GM23338 (cell line): ENCODE measurements at regions not wholly inside any gene's neighbourhood (a gene's known extent, or its start where the extent isn't known, plus 50 kb on each side); places are given as distances from the start of the nearest gene placed in this dataset.

Experiments
- ATAC-seq: fragments of 200-7000 bp; cut with Tn5 transposase; 3 replicates; pipeline ENCODE4 v1.9.1; 2020
- DNase-seq: peaks from one replicate; pipeline ENCODE4 v3.0.0-alpha.2; 2015; ENCODE audit warnings: low spot score
- H2AFZ ChIP-seq: fragments of 200-600 bp; sonication (generic); 2 replicates; pipeline ENCODE4 v1.8.0; 2016; ENCODE audit warnings: antibody characterized with exemption, mild to moderate bottlenecking, moderate library complexity
- H3F3A ChIP-seq: fragments of 200-600 bp; sonication (generic); replicated peaks from 2 replicates; pipeline ENCODE4 v1.8.0; 2017; ENCODE audit warnings: antibody characterized with exemption, mixed run types, low read depth
- H3K27ac ChIP-seq: fragments of 200-600 bp; sonication (generic); 2 replicates; pipeline ENCODE4 v1.6.1; 2016; ENCODE audit warnings: low read depth
- H3K27me3 ChIP-seq: fragments of 200-600 bp; sonication (generic); 2 replicates; pipeline ENCODE4 v1.8.0; 2016; ENCODE audit warnings: mild to moderate bottlenecking, mixed run types, moderate library complexity; ENCODE audit not compliant: insufficient read depth
- H3K36me3 ChIP-seq: fragments of 200-600 bp; sonication (generic); 2 replicates; pipeline ENCODE4 v1.8.0; 2016; ENCODE audit warnings: mild to moderate bottlenecking; ENCODE audit not compliant: insufficient read depth
- H3K4me1 ChIP-seq: fragments of 200-600 bp; sonication (generic); 2 replicates; pipeline ENCODE4 v1.8.0; 2016; ENCODE audit warnings: mild to moderate bottlenecking, moderate library complexity; ENCODE audit not compliant: insufficient read depth
- H3K4me2 ChIP-seq: fragments of 200-600 bp; sonication (generic); 2 replicates; pipeline ENCODE4 v1.7.1; 2017; ENCODE audit warnings: mixed run types
- H3K4me3 ChIP-seq: fragments of 200-600 bp; sonication (generic); 2 replicates; pipeline ENCODE4 v1.6.1; 2016; ENCODE audit warnings: mixed run types
- H3K79me2 ChIP-seq: fragments of 200-600 bp; sonication (generic); replicated peaks from 2 replicates; pipeline ENCODE4 v1.8.0; 2017; ENCODE audit warnings: mild to moderate bottlenecking; ENCODE audit not compliant: insufficient read depth
- H3K9me2 ChIP-seq: fragments of 200-600 bp; sonication (generic); 2 replicates; pipeline ENCODE4 v1.8.0; 2017; ENCODE audit not compliant: insufficient read depth
- H4K20me1 ChIP-seq: fragments of 200-600 bp; sonication (generic); replicated peaks from 2 replicates; pipeline ENCODE4 v1.8.0; 2017; ENCODE audit warnings: mild to moderate bottlenecking; ENCODE audit not compliant: insufficient read depth
- H3K27ac Mint-ChIP-seq: 2 replicates; pipeline ENCODE4 v1.8.0; 2020; ENCODE audit warnings: inconsistent platforms, mild to moderate bottlenecking, moderate library complexity, mixed read lengths
- H3K27me3 Mint-ChIP-seq: 3 replicates; pipeline ENCODE4 v1.8.0; 2022; ENCODE audit warnings: low read depth, mild to moderate bottlenecking, moderate library complexity, mixed read lengths, inconsistent platforms; ENCODE audit not compliant: insufficient read depth, poor library complexity
- H3K36me3 Mint-ChIP-seq: 3 replicates; pipeline ENCODE4 v1.8.0; 2021; ENCODE audit warnings: low read depth, mild to moderate bottlenecking, inconsistent platforms, moderate library complexity, mixed read lengths
- H3K4me1 Mint-ChIP-seq: 3 replicates; pipeline ENCODE4 v1.8.0; 2020; ENCODE audit warnings: mild to moderate bottlenecking, inconsistent platforms, mixed read lengths
- H3K4me3 Mint-ChIP-seq: 3 replicates; pipeline ENCODE4 v1.8.0; 2021; ENCODE audit warnings: moderate library complexity, mild to moderate bottlenecking, inconsistent platforms, mixed read lengths
- H3K9me3 Mint-ChIP-seq: 3 replicates; pipeline ENCODE4 v1.8.0; 2020; ENCODE audit warnings: moderate library complexity, mild to moderate bottlenecking, inconsistent platforms, mixed read lengths
- CTCF ChIP-seq, 2 experiments: fragments of 200-600 bp in 1 of 2; sonication (generic) in 1 of 2; conservative IDR thresholded peaks; 2 replicates each; pipeline versions ENCODE4 v1.5.1 to v1.6.1; 2016 to 2017; ENCODE audit warnings: antibody characterized with exemption in 2 of 2, low read depth in 2 of 2, mild to moderate bottlenecking in 2 of 2, moderate library complexity in 1 of 2
- EZH2 ChIP-seq: fragments of 200-600 bp; sonication (generic); IDR thresholded peaks from one replicate; pipeline ENCODE4 v1.8.0; 2017; ENCODE audit warnings: antibody characterized with exemption, mild to moderate bottlenecking, low read depth; ENCODE audit not compliant: unreplicated experiment
- EZH2phosphoT487 ChIP-seq: fragments of 200-600 bp; sonication (generic); IDR thresholded peaks from one replicate; pipeline ENCODE4 v1.8.1; 2018; ENCODE audit warnings: antibody characterized with exemption; ENCODE audit not compliant: unreplicated experiment
- NANOG ChIP-seq: IDR thresholded peaks from 2 replicates; pipeline ENCODE4 v1.6.1; 2016; ENCODE audit warnings: antibody characterized with exemption, borderline replicate concordance
- POLR2AphosphoS5 ChIP-seq: IDR thresholded peaks from 2 replicates; pipeline ENCODE4 v1.6.1; 2016; ENCODE audit warnings: antibody characterized with exemption, low read depth
- REST ChIP-seq: IDR thresholded peaks from one replicate; pipeline ENCODE4 v1.6.1; 2018; ENCODE audit warnings: antibody characterized with exemption; ENCODE audit not compliant: unreplicated experiment
- ZNF331 ChIP-seq: fragments of 250-450 bp; sonication (Bioruptor Pico); IDR thresholded peaks from 2 replicates; pipeline ENCODE4 v1.5.0; 2020; ENCODE audit warnings: low read depth, mild to moderate bottlenecking, moderate library complexity
- ZNF462 ChIP-seq: fragments of 250-450 bp; sonication (Bioruptor Pico); IDR thresholded peaks from 2 replicates; pipeline ENCODE4 v1.5.0; 2020; ENCODE audit warnings: mild to moderate bottlenecking, moderate library complexity

GRCh38 chr4:179415037-179415846, 1973.0 kb upstream of the AGA start (continued):
- no peak for TF ChIP-seq EZH2phosphoT487
- no peak for TF ChIP-seq REST

- no peaks in the 10 kb centered on the region for H3K27me3 ChIP-seq
- H3K36me3 ChIP-seq: no peaks in the 10 kb centered on the region
- H2AFZ ChIP-seq: no peak overlapping the region
- Mint-ChIP-seq H3K4me1 (peaks cover 45% of the 10 kb centered on the region), H3K27ac (0 out of 2 replicates have a peak overlapping the region, but pooled peaks have one; percentile 23), H3K9me3 (no peaks in the 10 kb centered on the region), H3K36me3 (no peaks in the 10 kb centered on the region), H3K27me3 (no peaks in the 10 kb centered on the region), H3K4me3 (peak overlapping the region; percentile 43; the same call in 2 of the 3 replicates)
- H3K4me2 ChIP-seq: peak overlapping the region; percentile 40
- peak; percentile 70 for TF ChIP-seq NANOG
- no peak for TF ChIP-seq ZNF462
- no peak for TF ChIP-seq POLR2AphosphoS5
- no peak for TF ChIP-seq EZH2phosphoT487
- TF ChIP-seq CTCF (conservative IDR thresholded peaks at IDR 0.05; ENCODE audit: low read depth in 2 of 2): no peak
- no peak for TF ChIP-seq EZH2
- TF ChIP-seq ZNF331 (CRISPR knock-in tag): no peak
- H3K4me1 ChIP-seq: peaks cover 29% of the 10 kb centered on the region
- H3K9me2 ChIP-seq: no peaks in the 10 kb centered on the region
- H3K79me2 ChIP-seq: no peaks in the 10 kb centered on the region
- DNase-seq (peak; percentile 56), ATAC-seq (peak; percentile 79)
- no peaks in the 10 kb centered on the region for H4K20me1 ChIP-seq
- H3K4me3 ChIP-seq: no peak overlapping the region
- no peaks in the 10 kb centered on the region for H3F3A ChIP-seq
- H3K27ac ChIP-seq: no peak overlapping the region
These were observed 1973.6 kb upstream of the AGA start for GRCh38 chr4:179415847-179416223.
